HCT116 (cell line): ENCODE measurements at regions not wholly inside any gene's neighbourhood (a gene's known extent, or its start where the extent isn't known, plus 50 kb on each side); places are given as distances from the start of the nearest gene placed in this dataset.

Experiments
- ATAC-seq: fragments of 200-7000 bp; cut with Tn5 transposase; 2 replicates; pipeline ENCODE4 v1.9.1; 2020; ENCODE audit warnings: mild to moderate bottlenecking, moderate library complexity
- BruUV-seq: library from RNA; stranded (reverse); fragments of 400-500 nt; replicated peaks from 2 replicates; lab custom pipeline; 2021; lab: Mats Ljungman, UMichigan
- CTCF ChIA-PET: fragments of 300-600 bp; sonication (Branson Sonifier 250); formaldehyde crosslinking; loops from one replicate; lab custom pipeline; 2021; ENCODE audit warnings: antibody characterized with exemption; lab: Charles Lee
- POLR2A ChIA-PET: fragments of 300-600, 350-600 bp; sonication (Branson Sonifier 250); formaldehyde crosslinking; loops from one replicate; lab custom pipeline; 2021; ENCODE audit warnings: antibody characterized with exemption; lab: Charles Lee
- RAD21 ChIA-PET, 2 experiments: fragments of 300-600 bp; sonication (Branson Sonifier 250); formaldehyde crosslinking; loops; one replicate each; lab custom pipeline; 2023; ENCODE audit warnings: low total read pairs in 2 of 2; ENCODE audit not compliant: uncharacterized antibody in 2 of 2, unreplicated experiment in 2 of 2, low non-redundant PET in 1 of 2; lab: Charles Lee
- DNase-seq: peaks from one replicate; pipeline ENCODE4 v3.0.0-alpha.2; 2010; ENCODE audit warnings: low read depth, low spot score
- H2AFZ ChIP-seq: fragments of 200-600 bp; shearing (Covaris generic), sonication (generic); 2 replicates; pipeline ENCODE4 v1.6.1; 2017; ENCODE audit warnings: low read depth, mixed run types, mixed read lengths, antibody characterized with exemption, low read length; ENCODE audit not compliant: poor library complexity, severe bottlenecking
- H3K27ac ChIP-seq: 2 replicates; pipeline ENCODE4 v1.5.1; 2012; ENCODE audit warnings: low read depth, low read length
- H3K27me3 ChIP-seq: fragments of 200-600 bp; sonication (generic); 2 replicates; pipeline ENCODE4 v1.6.1; 2016; ENCODE audit warnings: mixed run types, low read length, mixed read lengths; ENCODE audit not compliant: insufficient read depth
- H3K36me3 ChIP-seq, 2 experiments: fragments of 200-500 bp in 1 of 2; fragments of 200-600 bp in 1 of 2; sonication (Bioruptor generic) in 1 of 2; sonication (generic) in 1 of 2; 2 replicates each; pipeline versions ENCODE4 v1.5.1 to v1.6.1; 2014 to 2016; ENCODE audit warnings: low read length in 2 of 2, inconsistent platforms in 1 of 2, mixed read lengths in 1 of 2, mixed run types in 1 of 2; ENCODE audit not compliant: insufficient read depth in 2 of 2, control insufficient read depth in 1 of 2
- H3K4me1 ChIP-seq, 2 experiments: fragments of 200-600 bp in 1 of 2; sonication (generic) in 1 of 2; 2 replicates each; pipeline versions ENCODE4 v1.5.1 to v1.6.1; 2012 to 2017; ENCODE audit warnings: low read length in 2 of 2, inconsistent platforms in 1 of 2, mild to moderate bottlenecking in 1 of 2, mixed read lengths in 1 of 2, mixed run types in 1 of 2, moderate library complexity in 1 of 2; ENCODE audit not compliant: insufficient read depth in 2 of 2, control insufficient read depth in 1 of 2
- H3K4me2 ChIP-seq: fragments of 200-600 bp; sonication (generic); 2 replicates; pipeline ENCODE4 v1.6.1; 2017; ENCODE audit warnings: mixed run types, low read length, mixed read lengths
- H3K4me3 ChIP-seq, 2 experiments: fragments of 200-600 bp in 1 of 2; sonication (generic) in 1 of 2; replicated peaks in 1 of 2; 2 replicates each; pipeline ENCODE4 v1.5.1; 2011 to 2016; ENCODE audit warnings: low read length in 2 of 2, control low read depth in 1 of 2, low read depth in 1 of 2, mild to moderate bottlenecking in 1 of 2, mixed read lengths in 1 of 2, mixed run types in 1 of 2
- H3K79me2 ChIP-seq: fragments of 200-600 bp; sonication (generic); 2 replicates; pipeline ENCODE4 v1.6.1; 2017; ENCODE audit warnings: mild to moderate bottlenecking, mixed run types, low read length, moderate library complexity, mixed read lengths; ENCODE audit not compliant: insufficient read depth
- H3K9ac ChIP-seq: fragments of 200-600 bp; sonication (generic); 2 replicates; pipeline ENCODE4 v1.6.1; 2016; ENCODE audit warnings: low read length, mixed read lengths
- H3K9me2 ChIP-seq: fragments of 200-600 bp; sonication (generic), shearing (Covaris generic); 2 replicates; pipeline ENCODE4 v1.6.1; 2017; ENCODE audit warnings: mixed run types, mild to moderate bottlenecking, moderate library complexity; ENCODE audit not compliant: insufficient read depth
- H3K9me3 ChIP-seq, 2 experiments: fragments of 200-500 bp in 1 of 2; fragments of 200-600 bp in 1 of 2; sonication (Bioruptor generic) in 1 of 2; sonication (generic) in 1 of 2; 2 replicates each; pipeline ENCODE4 v1.6.1; 2014 to 2017; ENCODE audit warnings: low read length in 2 of 2, mixed read lengths in 2 of 2, inconsistent platforms in 1 of 2, low read depth in 1 of 2, mild to moderate bottlenecking in 1 of 2, mixed run types in 1 of 2, moderate library complexity in 1 of 2; ENCODE audit not compliant: control insufficient read depth in 1 of 2, insufficient read depth in 1 of 2
- H4K20me1 ChIP-seq: fragments of 200-600 bp; sonication (generic), shearing (Covaris generic); 2 replicates; pipeline ENCODE4 v1.6.1; 2017; ENCODE audit warnings: mixed run types, mild to moderate bottlenecking, moderate library complexity; ENCODE audit not compliant: insufficient read depth
- CBX3 ChIP-seq: IDR thresholded peaks from 2 replicates; pipeline ENCODE4 v1.6.1; 2012; ENCODE audit warnings: low read depth
- CEBPB ChIP-seq: IDR thresholded peaks from 2 replicates; pipeline ENCODE4 v1.6.1; 2012; ENCODE audit warnings: low read depth
- CTCF ChIP-seq, 3 experiments: fragments of 200-600 bp in 1 of 3; sonication (generic) in 1 of 3; IDR thresholded peaks in 2 of 3; conservative IDR thresholded peaks in 1 of 3; 2 replicates each; pipeline ENCODE4 v1.5.1; 2012 to 2017; ENCODE audit warnings: low read depth in 2 of 3, low read length in 2 of 3, antibody characterized with exemption in 1 of 3, borderline replicate concordance in 1 of 3, control low read depth in 1 of 3, mild to moderate bottlenecking in 1 of 3, mixed read lengths in 1 of 3, mixed run types in 1 of 3, moderate library complexity in 1 of 3; ENCODE audit not compliant: insufficient read depth in 1 of 3
- EZH2 ChIP-seq: fragments of 200-600 bp; sonication (generic); IDR thresholded peaks from 2 replicates; pipeline ENCODE4 v1.6.1; 2017; ENCODE audit warnings: antibody characterized with exemption, mixed run types
- JUND ChIP-seq: IDR thresholded peaks from 2 replicates; pipeline ENCODE4 v1.6.1; 2012
- RAD21 ChIP-seq: IDR thresholded peaks from 2 replicates; pipeline ENCODE4 v1.6.1; 2012; ENCODE audit warnings: low read depth, mild to moderate bottlenecking
- REST ChIP-seq: IDR thresholded peaks from 2 replicates; pipeline ENCODE4 v1.6.1; 2012; ENCODE audit warnings: low read depth
- SIN3A ChIP-seq: IDR thresholded peaks from 2 replicates; pipeline ENCODE4 v1.6.1; 2012; ENCODE audit warnings: low read depth
- SRF ChIP-seq: IDR thresholded peaks from 2 replicates; pipeline ENCODE4 v1.6.1; 2012; ENCODE audit warnings: low read depth
- YY1 ChIP-seq: IDR thresholded peaks from 2 replicates; pipeline ENCODE4 v1.6.1; 2011; ENCODE audit warnings: low read length, low read depth, moderate library complexity, mild to moderate bottlenecking; ENCODE audit not compliant: insufficient replicate concordance; ENCODE audit errors: extremely low read depth
- ZFX ChIP-seq: fragments of 450-650 bp; IDR thresholded peaks from 2 replicates; pipeline ENCODE4 v1.6.1; 2017
- intact Hi-C: fragments of 100-400 bp; cut with micrococcal nuclease; formaldehyde crosslinking; loops from 2 replicates; pipeline ENCODE4 v1.10.0; 2022

- no peaks in the 10 kb centered on the region for H4K20me1 ChIP-seq
- no peaks in the 10 kb centered on the region for H3K9me2 ChIP-seq
- H3K9ac ChIP-seq, result no peak overlapping the region
- no peak overlapping the region for H3K4me3 ChIP-seq
- H3K27ac ChIP-seq, result no peak overlapping the region
- ATAC-seq (no peak), DNase-seq (no peak)
- ChIA-PET POLR2A (no interaction called here), RAD21 (no interaction called here), CTCF (no interaction called here)
- no peak for TF ChIP-seq ZFX
- no peak for TF ChIP-seq CEBPB
- no peak for TF ChIP-seq JUND
- TF ChIP-seq EZH2, result no peak
- TF ChIP-seq SRF, result no peak
- no peak for TF ChIP-seq SIN3A
- no peak for TF ChIP-seq YY1
- no peak for TF ChIP-seq REST
- no peak for TF ChIP-seq CTCF (IDR thresholded peaks at IDR 0.05 in 2 of 3, conservative IDR thresholded peaks at IDR 0.05 in 1 of 3; ENCODE audit: borderline replicate concordance in 1 of 3, insufficient read depth in 1 of 3, low read depth in 2 of 3, low read length in 2 of 3)
- no peak for TF ChIP-seq CBX3
- TF ChIP-seq RAD21, result no peak
- no peak overlapping the region for H3K4me2 ChIP-seq
- no peaks in the 10 kb centered on the region for H3K36me3 ChIP-seq
- H3K79me2 ChIP-seq, result no peaks in the 10 kb centered on the region
- no peaks in the 10 kb centered on the region for H3K9me3 ChIP-seq
- no peaks in the 10 kb centered on the region for H3K27me3 ChIP-seq
- intact Hi-C loops, result no loop called here
- no peaks in the 10 kb centered on the region for H3K4me1 ChIP-seq
- no TSS peak for BruUV-seq
- no peak overlapping the region for H2AFZ ChIP-seq
Measured at GRCh38 chr3:15942462-15942861, 144.7 kb upstream of the ANKRD28 start.
